22Rv1 (cell line): ENCODE measurements at regions not wholly inside any gene's neighbourhood (a gene's known extent, or its start where the extent isn't known, plus 50 kb on each side); places are given as distances from the start of the nearest gene placed in this dataset.
"Not testable (repeated sequence)": the region's sequence is repeated elsewhere in the genome, so short reads cannot be mapped to it uniquely, and the experiment has no call there.

Source experiments
- ZFX ChIP-seq: fragments of 450-650 bp; IDR thresholded peaks from 2 replicates; pipeline ENCODE4 v1.6.1; 2017; ENCODE audit warnings: antibody characterized with exemption, borderline replicate concordance
- TF ChIP-seq, protein P1 (sequence below): fragments of 450-650 bp; IDR thresholded peaks from 2 replicates; pipeline ENCODE4 v1.5.1; 2017; ENCODE audit warnings: mild to moderate bottlenecking

- TF ChIP-seq, protein P1, sequence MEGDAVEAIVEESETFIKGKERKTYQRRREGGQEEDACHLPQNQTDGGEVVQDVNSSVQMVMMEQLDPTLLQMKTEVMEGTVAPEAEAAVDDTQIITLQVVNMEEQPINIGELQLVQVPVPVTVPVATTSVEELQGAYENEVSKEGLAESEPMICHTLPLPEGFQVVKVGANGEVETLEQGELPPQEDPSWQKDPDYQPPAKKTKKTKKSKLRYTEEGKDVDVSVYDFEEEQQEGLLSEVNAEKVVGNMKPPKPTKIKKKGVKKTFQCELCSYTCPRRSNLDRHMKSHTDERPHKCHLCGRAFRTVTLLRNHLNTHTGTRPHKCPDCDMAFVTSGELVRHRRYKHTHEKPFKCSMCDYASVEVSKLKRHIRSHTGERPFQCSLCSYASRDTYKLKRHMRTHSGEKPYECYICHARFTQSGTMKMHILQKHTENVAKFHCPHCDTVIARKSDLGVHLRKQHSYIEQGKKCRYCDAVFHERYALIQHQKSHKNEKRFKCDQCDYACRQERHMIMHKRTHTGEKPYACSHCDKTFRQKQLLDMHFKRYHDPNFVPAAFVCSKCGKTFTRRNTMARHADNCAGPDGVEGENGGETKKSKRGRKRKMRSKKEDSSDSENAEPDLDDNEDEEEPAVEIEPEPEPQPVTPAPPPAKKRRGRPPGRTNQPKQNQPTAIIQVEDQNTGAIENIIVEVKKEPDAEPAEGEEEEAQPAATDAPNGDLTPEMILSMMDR = not testable (repeated sequence)
- not testable (repeated sequence) for TF ChIP-seq ZFX
Observed at GRCh38 chr1:148257886-148258285, 105.8 kb upstream of the NBPF11 start.
